GM18502 (cell line): ENCODE measurements at regions not wholly inside any gene's neighbourhood (a gene's known extent, or its start where the extent isn't known, plus 50 kb on each side); places are given as distances from the start of the nearest gene placed in this dataset.
"Not testable (repeated sequence)": the region's sequence is repeated elsewhere in the genome, so short reads cannot be mapped to it uniquely, and the experiment has no call there.

ENCODE experiments used
- ATAC-seq: cut with Tn5 transposase; IDR thresholded peaks from one replicate; pipeline ENCODE4 v1.9.1; 2021; ENCODE audit warnings: mild to moderate bottlenecking; ENCODE audit not compliant: unreplicated experiment, poor library complexity

- no peak for ATAC-seq
Measured at GRCh38 chr1:220420726-220421125, 107.2 kb upstream of the MARK1 start.

GRCh38 chr1:220412382-220412781 is 115.6 kb upstream of the MARK1 start:
- ATAC-seq = not testable (repeated sequence)

- no peak for ATAC-seq
Measured at GRCh38 chr1:220410611-220411010, 117.3 kb upstream of the MARK1 start.

GRCh38 chr1:220409771-220410595 is 118.0 kb upstream of the MARK1 start:
- ATAC-seq = no peak

- ATAC-seq = no peak
Measured at GRCh38 chr1:220407191-220407590, 120.7 kb upstream of the MARK1 start.

- no peak for ATAC-seq
Measured at GRCh38 chr1:220398238-220398637, 126.0 kb upstream of the RAB3GAP2 start.

GRCh38 chr1:220391491-220391890 is 119.2 kb upstream of the RAB3GAP2 start:
- no peak for ATAC-seq

- ATAC-seq = no peak
Measured at GRCh38 chr1:220389634-220390033, 117.4 kb upstream of the RAB3GAP2 start.

- no peak for ATAC-seq
Measured at GRCh38 chr1:220386494-220387195, 114.4 kb upstream of the RAB3GAP2 start.

- no peak for ATAC-seq
Measured at GRCh38 chr1:220385158-220385557, 112.9 kb upstream of the RAB3GAP2 start.

- ATAC-seq = no peak
Measured at GRCh38 chr1:220382994-220383393, 110.7 kb upstream of the RAB3GAP2 start.

- ATAC-seq = no peak
Measured at GRCh38 chr1:220380885-220381284, 108.6 kb upstream of the RAB3GAP2 start.

- ATAC-seq = no peak
Measured at GRCh38 chr1:220378571-220379302, 106.5 kb upstream of the RAB3GAP2 start.

- ATAC-seq = no peak
Measured at GRCh38 chr1:220375715-220376114, 103.5 kb upstream of the RAB3GAP2 start.

- ATAC-seq = no peak
Measured at GRCh38 chr1:220374449-220374848, 102.2 kb upstream of the RAB3GAP2 start.

- no peak for ATAC-seq
Measured at GRCh38 chr1:220372451-220372850, 100.2 kb upstream of the RAB3GAP2 start.

GRCh38 chr1:220371324-220371723 is 99.1 kb upstream of the RAB3GAP2 start:
- no peak for ATAC-seq

- no peak for ATAC-seq
Measured at GRCh38 chr1:220370041-220370700, 97.9 kb upstream of the RAB3GAP2 start.

GRCh38 chr1:220369511-220369910 is 97.3 kb upstream of the RAB3GAP2 start:
- no peak for ATAC-seq
